Natural killer cell (primary cell): ENCODE measurements at regions not wholly inside any gene's neighbourhood (a gene's known extent, or its start where the extent isn't known, plus 50 kb on each side); places are given as distances from the start of the nearest gene placed in this dataset.

Experiments used
- ATAC-seq, 3 donors: fragments of 150-1000 bp in 2 of 3; fragments of 200-7000 bp in 1 of 3; cut with Tn5 transposase; 1 replicate in 1 of 3; 2 replicates in 2 of 3; pipeline ENCODE4 v1.10.0; 2021; ENCODE audit warnings: mild to moderate bottlenecking in 2 of 3, moderate library complexity in 2 of 3
- DNase-seq, 2 donors: peaks; one replicate each; pipeline versions ENCODE4 v3.0.0 to v3.0.0-alpha.2; 2013 to 2021; ENCODE audit warnings: mixed read lengths in 1 of 2
- H3K27ac ChIP-seq: one replicate; pipeline ENCODE4 v1.5.1; 2013; ENCODE audit warnings: mild to moderate bottlenecking, low read length
- H3K27me3 ChIP-seq: one replicate; pipeline ENCODE4 v1.6.1; 2013; ENCODE audit warnings: low read length; ENCODE audit not compliant: control insufficient read depth, insufficient read depth
- H3K36me3 ChIP-seq: one replicate; pipeline ENCODE4 v1.6.1; 2013; ENCODE audit warnings: low read length; ENCODE audit not compliant: control insufficient read depth, insufficient read depth
- H3K4me1 ChIP-seq: one replicate; pipeline ENCODE4 v1.6.1; 2013; ENCODE audit warnings: low read length; ENCODE audit not compliant: control insufficient read depth, insufficient read depth
- H3K4me3 ChIP-seq: one replicate; pipeline ENCODE4 v1.5.1; 2013; ENCODE audit warnings: low read length
- H3K9me3 ChIP-seq: one replicate; pipeline ENCODE4 v1.6.1; 2013; ENCODE audit warnings: low read length; ENCODE audit not compliant: control insufficient read depth, insufficient read depth
- H3K27ac Mint-ChIP-seq, 2 donors: one replicate each; pipeline ENCODE4 v1.8.0; 2022; ENCODE audit warnings: mild to moderate bottlenecking in 2 of 2, mixed read lengths in 2 of 2, moderate library complexity in 1 of 2
- H3K27me3 Mint-ChIP-seq, 2 donors: one replicate each; pipeline ENCODE4 v1.8.0; 2022; ENCODE audit warnings: low read depth in 2 of 2, mixed read lengths in 2 of 2
- H3K36me3 Mint-ChIP-seq: one replicate; pipeline ENCODE4 v1.8.0; 2022; ENCODE audit warnings: mixed read lengths
- H3K4me1 Mint-ChIP-seq, 2 donors: one replicate each; pipeline ENCODE4 v1.8.0; 2022; ENCODE audit warnings: mixed read lengths in 2 of 2
- H3K4me3 Mint-ChIP-seq: one replicate; pipeline ENCODE4 v1.8.0; 2022; ENCODE audit warnings: mild to moderate bottlenecking, moderate library complexity, mixed read lengths
- H3K9me3 Mint-ChIP-seq, 2 donors: one replicate each; pipeline ENCODE4 v1.8.0; 2022; ENCODE audit warnings: mixed read lengths in 2 of 2
- WGBS: methylation state at CpG from one replicate; pipeline ENCODE4 v1.1.7; 2013; ENCODE audit warnings: missing lambda C conversion rate; ENCODE audit not compliant: insufficient coverage; 5-methylcytosine and 5-hydroxymethylcytosine counted together
- intact Hi-C: fragments of 100-400 bp; cut with micrococcal nuclease; formaldehyde crosslinking; loops from one replicate; pipeline ENCODE4 v1.14.2; 2022
- TF ChIP-seq, protein P1 (sequence below): fragments of 200-600 bp; IDR thresholded peaks from one replicate; pipeline ENCODE4 v1.8.0; 2022; ENCODE audit warnings: antibody characterized with exemption

DNA sequence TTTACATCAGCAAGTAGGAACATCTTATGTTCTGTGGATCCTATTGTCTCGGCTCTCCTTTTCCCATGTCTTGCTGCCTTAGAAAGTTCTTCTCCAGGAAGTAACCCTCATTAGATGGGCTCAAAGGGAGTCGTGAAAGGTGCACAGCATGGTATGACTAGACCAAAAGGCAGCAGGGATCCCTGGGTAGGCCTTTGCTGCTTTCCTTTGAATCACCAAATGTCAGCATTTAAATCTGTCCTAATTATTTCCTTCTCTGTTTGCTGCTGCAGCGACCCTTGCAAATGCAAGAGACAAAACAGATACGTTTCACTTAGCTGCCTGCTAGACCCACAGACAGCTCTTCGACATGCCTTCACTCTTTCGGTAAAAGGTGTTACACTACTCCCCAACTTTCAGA lies 218.4 kb downstream of the ACTL7B start:
- TF ChIP-seq, protein P1, sequence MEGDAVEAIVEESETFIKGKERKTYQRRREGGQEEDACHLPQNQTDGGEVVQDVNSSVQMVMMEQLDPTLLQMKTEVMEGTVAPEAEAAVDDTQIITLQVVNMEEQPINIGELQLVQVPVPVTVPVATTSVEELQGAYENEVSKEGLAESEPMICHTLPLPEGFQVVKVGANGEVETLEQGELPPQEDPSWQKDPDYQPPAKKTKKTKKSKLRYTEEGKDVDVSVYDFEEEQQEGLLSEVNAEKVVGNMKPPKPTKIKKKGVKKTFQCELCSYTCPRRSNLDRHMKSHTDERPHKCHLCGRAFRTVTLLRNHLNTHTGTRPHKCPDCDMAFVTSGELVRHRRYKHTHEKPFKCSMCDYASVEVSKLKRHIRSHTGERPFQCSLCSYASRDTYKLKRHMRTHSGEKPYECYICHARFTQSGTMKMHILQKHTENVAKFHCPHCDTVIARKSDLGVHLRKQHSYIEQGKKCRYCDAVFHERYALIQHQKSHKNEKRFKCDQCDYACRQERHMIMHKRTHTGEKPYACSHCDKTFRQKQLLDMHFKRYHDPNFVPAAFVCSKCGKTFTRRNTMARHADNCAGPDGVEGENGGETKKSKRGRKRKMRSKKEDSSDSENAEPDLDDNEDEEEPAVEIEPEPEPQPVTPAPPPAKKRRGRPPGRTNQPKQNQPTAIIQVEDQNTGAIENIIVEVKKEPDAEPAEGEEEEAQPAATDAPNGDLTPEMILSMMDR = no peak
- Histone ChIP-seq H3K4me1 (no peaks in the 10 kb centered on the region), H3K4me3 (no peak overlapping the region), H3K9me3 (no peaks in the 10 kb centered on the region), H3K27ac (no peak overlapping the region), H3K27me3 (no peaks in the 10 kb centered on the region), H3K36me3 (no peaks in the 10 kb centered on the region)
- ATAC-seq (no peak), DNase-seq (no peak)
- Mint-ChIP-seq H3K36me3 (no peaks in the 10 kb centered on the region), H3K9me3 (no peaks in the 10 kb centered on the region), H3K27me3 (no peaks in the 10 kb centered on the region), H3K4me3 (no peak overlapping the region), H3K27ac (no peak overlapping the region), H3K4me1 (no peaks in the 10 kb centered on the region)
- WGBS = 87% methylated on average over 6 of the region's 6 CpGs
- intact Hi-C loops = no loop called here

DNA sequence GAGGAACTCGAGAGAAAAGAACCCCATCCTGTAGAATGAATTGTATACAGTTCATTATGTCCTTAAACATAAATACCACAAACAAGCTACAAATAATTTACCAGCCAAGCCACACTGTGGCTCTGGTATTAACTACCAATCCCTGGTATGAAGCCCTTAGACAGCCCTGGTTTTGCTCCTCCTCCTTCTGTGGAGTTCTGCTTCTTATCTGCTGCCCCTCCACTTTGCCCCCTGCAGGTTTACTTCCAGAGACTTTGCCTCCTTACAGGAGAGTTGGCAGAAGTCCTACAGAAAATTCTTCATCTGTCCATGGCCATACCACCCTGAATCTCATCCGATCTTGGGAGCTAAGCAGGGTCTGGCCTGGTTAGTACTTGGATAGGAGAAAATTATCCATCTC lies 219.8 kb downstream of the ACTL7B start:
- H3K4me3 Mint-ChIP-seq = no peak overlapping the region
- TF ChIP-seq, protein P1 = no peak
- H3K9me3 Mint-ChIP-seq = peaks cover 0 to 2% of the 10 kb centered on the region in 2 donors
- H3K4me1 Mint-ChIP-seq = no peaks in the 10 kb centered on the region
- intact Hi-C loops = no loop called here
- H3K9me3 ChIP-seq = no peaks in the 10 kb centered on the region
- no peak overlapping the region for H3K27ac ChIP-seq
- H3K27ac Mint-ChIP-seq = no peak overlapping the region
- DNase-seq (no peak), ATAC-seq (no peak)
- H3K4me1 ChIP-seq = no peaks in the 10 kb centered on the region
- no peaks in the 10 kb centered on the region for H3K36me3 ChIP-seq
- H3K27me3 ChIP-seq = no peaks in the 10 kb centered on the region
- no peak overlapping the region for H3K4me3 ChIP-seq
- WGBS = no CpG with 5 or more reads among the region's 2 CpGs
- no peaks in the 10 kb centered on the region for H3K36me3 Mint-ChIP-seq
- no peaks in the 10 kb centered on the region for H3K27me3 Mint-ChIP-seq

DNA sequence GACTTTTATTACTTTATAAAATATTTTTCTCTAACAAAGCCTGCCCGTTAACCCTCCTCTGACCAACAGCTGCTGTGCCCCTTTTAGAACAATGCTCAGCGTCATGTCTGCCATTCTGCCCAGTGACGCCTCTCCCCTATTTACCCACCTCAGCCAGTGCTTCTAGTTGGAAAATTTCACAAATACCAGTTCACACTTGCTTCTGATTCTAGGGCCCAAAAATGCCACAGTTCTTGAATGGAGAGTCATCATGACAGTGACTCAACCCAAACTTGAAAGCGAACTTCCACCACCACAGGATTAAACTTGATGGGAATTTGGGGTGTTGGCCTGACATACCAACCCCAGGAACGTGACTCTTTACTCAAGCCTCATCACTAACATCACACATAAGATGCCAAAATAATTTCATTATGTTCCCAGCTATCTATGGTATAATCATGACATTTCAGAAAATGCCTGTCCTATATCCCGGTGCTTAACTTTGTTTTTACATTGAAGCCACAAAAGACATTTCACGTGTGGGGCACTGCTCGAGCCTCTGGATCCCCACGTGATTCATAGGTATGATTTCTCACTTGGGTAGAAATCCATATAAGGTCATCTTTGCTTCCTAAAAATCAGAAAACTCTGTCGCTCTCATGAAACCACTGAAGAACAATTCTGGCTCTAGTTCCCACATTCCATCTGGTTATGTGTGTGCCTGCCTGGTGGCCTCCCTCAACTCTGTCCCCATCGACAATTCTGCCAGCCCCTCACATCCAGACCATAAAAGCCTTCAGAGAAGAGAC lies 220.9 kb downstream of the ACTL7B start:
- Histone ChIP-seq H3K4me3 (no peak overlapping the region), H3K4me1 (no peaks in the 10 kb centered on the region), H3K9me3 (no peaks in the 10 kb centered on the region), H3K36me3 (no peaks in the 10 kb centered on the region), H3K27me3 (no peaks in the 10 kb centered on the region), H3K27ac (no peak overlapping the region)
- no peak overlapping the region for H3K27ac Mint-ChIP-seq
- no peak for ATAC-seq
- intact Hi-C loops = no loop called here
- H3K4me1 Mint-ChIP-seq = no peaks in the 10 kb centered on the region
- 88% methylated on average over 11 of the region's 11 CpGs for WGBS
- TF ChIP-seq, protein P1 = no peak
- peaks cover 0 to 2% of the 10 kb centered on the region in 2 donors for H3K9me3 Mint-ChIP-seq
- H3K27me3 Mint-ChIP-seq = no peaks in the 10 kb centered on the region
- no peak overlapping the region for H3K4me3 Mint-ChIP-seq
- H3K36me3 Mint-ChIP-seq = no peaks in the 10 kb centered on the region
- no peak for DNase-seq

DNA sequence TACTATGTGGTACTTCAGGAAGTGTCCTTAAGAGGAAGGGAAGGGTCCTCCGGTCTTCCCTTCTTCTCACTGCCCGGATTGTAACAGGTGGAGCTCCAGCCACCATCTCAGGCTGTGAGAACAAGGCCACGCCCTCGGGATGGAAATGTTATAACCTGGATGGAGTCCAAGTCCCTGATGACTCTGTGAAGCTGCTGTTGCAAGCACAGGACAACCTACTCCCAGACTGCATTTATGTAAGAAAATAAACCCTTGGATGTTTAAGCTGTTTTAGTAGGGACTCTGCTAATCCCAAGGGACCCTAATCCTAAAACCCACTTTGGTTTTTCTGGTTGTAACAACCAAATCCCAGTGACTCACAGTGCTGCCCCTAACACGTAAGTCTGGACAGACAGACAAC lies 221.6 kb downstream of the ACTL7B start:
- TF ChIP-seq, protein P1 = no peak
- WGBS = 41% methylated on average over 5 of the region's 5 CpGs
- Mint-ChIP-seq H3K4me3 (no peak overlapping the region), H3K27ac (no peak overlapping the region), H3K4me1 (no peaks in the 10 kb centered on the region), H3K36me3 (no peaks in the 10 kb centered on the region), H3K27me3 (no peaks in the 10 kb centered on the region), H3K9me3 (peaks cover 0 to 2% of the 10 kb centered on the region in 2 donors)
- no peak for ATAC-seq
- no peaks in the 10 kb centered on the region for H3K4me1 ChIP-seq
- intact Hi-C loops = no loop called here
- no peaks in the 10 kb centered on the region for H3K9me3 ChIP-seq
- no peak overlapping the region for H3K27ac ChIP-seq
- H3K4me3 ChIP-seq = no peak overlapping the region
- no peak for DNase-seq
- no peaks in the 10 kb centered on the region for H3K36me3 ChIP-seq
- no peaks in the 10 kb centered on the region for H3K27me3 ChIP-seq
